Liver (tissue), 3 donors: ENCODE measurements at regions not wholly inside any gene's neighbourhood (a gene's known extent, or its start where the extent isn't known, plus 50 kb on each side); places are given as distances from the start of the nearest gene placed in this dataset.

Experiments used
- EGR1 ChIP-seq, 2 donors: IDR thresholded peaks; 2 replicates each; pipeline ENCODE4 v1.6.1; 2016 to 2018; ENCODE audit warnings: antibody characterized with exemption in 2 of 2, low read depth in 2 of 2
- GABPA ChIP-seq, 2 donors: IDR thresholded peaks in 1 of 2; conservative IDR thresholded peaks in 1 of 2; 2 replicates each; pipeline ENCODE4 v1.6.1; 2016; ENCODE audit warnings: antibody characterized with exemption in 2 of 2, mild to moderate bottlenecking in 1 of 2, moderate library complexity in 1 of 2
- JUND ChIP-seq, 2 donors: IDR thresholded peaks; 2 replicates each; pipeline ENCODE4 v1.6.1; 2016; ENCODE audit warnings: antibody characterized with exemption in 2 of 2
- TF ChIP-seq, protein P1 (sequence below): IDR thresholded peaks from 2 replicates; pipeline ENCODE4 v1.6.1; 2016; ENCODE audit warnings: antibody characterized with exemption
- TF ChIP-seq, protein P2 (sequence below): fragments of 150-350 bp; IDR thresholded peaks from 2 replicates; pipeline ENCODE4 v1.5.1; 2017; ENCODE audit warnings: improper control_type of control experiment, low read depth, low read length; ENCODE audit not compliant: missing input control
- TF ChIP-seq, protein P3 (sequence below): IDR thresholded peaks from 2 replicates; pipeline ENCODE4 v1.6.1; 2016; ENCODE audit warnings: antibody characterized with exemption, mild to moderate bottlenecking
- donor health status: healthy.
- donor health status: healthy.

DNA sequence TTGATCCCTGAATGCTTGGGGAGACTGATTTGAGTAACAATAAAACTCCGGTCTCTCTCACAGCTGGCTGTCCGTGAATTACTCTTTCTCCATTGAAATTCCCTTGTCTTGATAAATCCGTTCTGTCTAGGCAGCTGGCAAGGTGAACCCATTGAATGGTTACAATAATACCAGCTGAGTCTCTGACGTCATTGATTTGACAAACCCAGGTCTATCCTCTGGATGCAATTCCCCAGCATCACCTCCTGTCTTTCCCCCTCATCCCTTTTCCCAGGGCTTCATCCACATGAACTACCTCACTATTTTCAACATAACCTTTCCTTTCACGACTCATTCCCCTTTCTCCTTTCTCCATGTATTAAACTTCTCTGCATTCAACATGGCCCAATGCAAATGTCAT lies 98.7 kb upstream of the TMEM132C start:
- TF ChIP-seq, protein P1, sequence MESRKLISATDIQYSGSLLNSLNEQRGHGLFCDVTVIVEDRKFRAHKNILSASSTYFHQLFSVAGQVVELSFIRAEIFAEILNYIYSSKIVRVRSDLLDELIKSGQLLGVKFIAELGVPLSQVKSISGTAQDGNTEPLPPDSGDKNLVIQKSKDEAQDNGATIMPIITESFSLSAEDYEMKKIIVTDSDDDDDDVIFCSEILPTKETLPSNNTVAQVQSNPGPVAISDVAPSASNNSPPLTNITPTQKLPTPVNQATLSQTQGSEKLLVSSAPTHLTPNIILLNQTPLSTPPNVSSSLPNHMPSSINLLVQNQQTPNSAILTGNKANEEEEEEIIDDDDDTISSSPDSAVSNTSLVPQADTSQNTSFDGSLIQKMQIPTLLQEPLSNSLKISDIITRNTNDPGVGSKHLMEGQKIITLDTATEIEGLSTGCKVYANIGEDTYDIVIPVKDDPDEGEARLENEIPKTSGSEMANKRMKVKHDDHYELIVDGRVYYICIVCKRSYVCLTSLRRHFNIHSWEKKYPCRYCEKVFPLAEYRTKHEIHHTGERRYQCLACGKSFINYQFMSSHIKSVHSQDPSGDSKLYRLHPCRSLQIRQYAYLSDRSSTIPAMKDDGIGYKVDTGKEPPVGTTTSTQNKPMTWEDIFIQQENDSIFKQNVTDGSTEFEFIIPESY, result no peak
- TF ChIP-seq, protein P2, sequence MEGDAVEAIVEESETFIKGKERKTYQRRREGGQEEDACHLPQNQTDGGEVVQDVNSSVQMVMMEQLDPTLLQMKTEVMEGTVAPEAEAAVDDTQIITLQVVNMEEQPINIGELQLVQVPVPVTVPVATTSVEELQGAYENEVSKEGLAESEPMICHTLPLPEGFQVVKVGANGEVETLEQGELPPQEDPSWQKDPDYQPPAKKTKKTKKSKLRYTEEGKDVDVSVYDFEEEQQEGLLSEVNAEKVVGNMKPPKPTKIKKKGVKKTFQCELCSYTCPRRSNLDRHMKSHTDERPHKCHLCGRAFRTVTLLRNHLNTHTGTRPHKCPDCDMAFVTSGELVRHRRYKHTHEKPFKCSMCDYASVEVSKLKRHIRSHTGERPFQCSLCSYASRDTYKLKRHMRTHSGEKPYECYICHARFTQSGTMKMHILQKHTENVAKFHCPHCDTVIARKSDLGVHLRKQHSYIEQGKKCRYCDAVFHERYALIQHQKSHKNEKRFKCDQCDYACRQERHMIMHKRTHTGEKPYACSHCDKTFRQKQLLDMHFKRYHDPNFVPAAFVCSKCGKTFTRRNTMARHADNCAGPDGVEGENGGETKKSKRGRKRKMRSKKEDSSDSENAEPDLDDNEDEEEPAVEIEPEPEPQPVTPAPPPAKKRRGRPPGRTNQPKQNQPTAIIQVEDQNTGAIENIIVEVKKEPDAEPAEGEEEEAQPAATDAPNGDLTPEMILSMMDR, result no peak
- TF ChIP-seq, protein P3, sequence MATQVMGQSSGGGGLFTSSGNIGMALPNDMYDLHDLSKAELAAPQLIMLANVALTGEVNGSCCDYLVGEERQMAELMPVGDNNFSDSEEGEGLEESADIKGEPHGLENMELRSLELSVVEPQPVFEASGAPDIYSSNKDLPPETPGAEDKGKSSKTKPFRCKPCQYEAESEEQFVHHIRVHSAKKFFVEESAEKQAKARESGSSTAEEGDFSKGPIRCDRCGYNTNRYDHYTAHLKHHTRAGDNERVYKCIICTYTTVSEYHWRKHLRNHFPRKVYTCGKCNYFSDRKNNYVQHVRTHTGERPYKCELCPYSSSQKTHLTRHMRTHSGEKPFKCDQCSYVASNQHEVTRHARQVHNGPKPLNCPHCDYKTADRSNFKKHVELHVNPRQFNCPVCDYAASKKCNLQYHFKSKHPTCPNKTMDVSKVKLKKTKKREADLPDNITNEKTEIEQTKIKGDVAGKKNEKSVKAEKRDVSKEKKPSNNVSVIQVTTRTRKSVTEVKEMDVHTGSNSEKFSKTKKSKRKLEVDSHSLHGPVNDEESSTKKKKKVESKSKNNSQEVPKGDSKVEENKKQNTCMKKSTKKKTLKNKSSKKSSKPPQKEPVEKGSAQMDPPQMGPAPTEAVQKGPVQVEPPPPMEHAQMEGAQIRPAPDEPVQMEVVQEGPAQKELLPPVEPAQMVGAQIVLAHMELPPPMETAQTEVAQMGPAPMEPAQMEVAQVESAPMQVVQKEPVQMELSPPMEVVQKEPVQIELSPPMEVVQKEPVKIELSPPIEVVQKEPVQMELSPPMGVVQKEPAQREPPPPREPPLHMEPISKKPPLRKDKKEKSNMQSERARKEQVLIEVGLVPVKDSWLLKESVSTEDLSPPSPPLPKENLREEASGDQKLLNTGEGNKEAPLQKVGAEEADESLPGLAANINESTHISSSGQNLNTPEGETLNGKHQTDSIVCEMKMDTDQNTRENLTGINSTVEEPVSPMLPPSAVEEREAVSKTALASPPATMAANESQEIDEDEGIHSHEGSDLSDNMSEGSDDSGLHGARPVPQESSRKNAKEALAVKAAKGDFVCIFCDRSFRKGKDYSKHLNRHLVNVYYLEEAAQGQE, result no peak
- TF ChIP-seq JUND (IDR thresholded peaks at IDR 0.05) (no peak), GABPA (IDR thresholded peaks at IDR 0.05 in 1 of 2, conservative IDR thresholded peaks at IDR 0.05 in 1 of 2) (no peak), EGR1 (IDR thresholded peaks at IDR 0.05; ENCODE audit: low read depth in 2 of 2) (no peak)
